Glutamatergic neuron (in vitro differentiated cells): ENCODE measurements at regions not wholly inside any gene's neighbourhood (a gene's known extent, or its start where the extent isn't known, plus 50 kb on each side); places are given as distances from the start of the nearest gene placed in this dataset.

Source experiments
- DNase-seq: peaks from one replicate; pipeline ENCODE4 v3.0.0; 2022
- H3K27ac Mint-ChIP-seq: one replicate; pipeline ENCODE4 v1.8.0; 2020; ENCODE audit warnings: mild to moderate bottlenecking, mixed read lengths, inconsistent platforms; ENCODE audit not compliant: unreplicated experiment
- H3K27me3 Mint-ChIP-seq: one replicate; pipeline ENCODE4 v1.8.0; 2020; ENCODE audit warnings: mild to moderate bottlenecking, moderate library complexity, mixed read lengths, inconsistent platforms; ENCODE audit not compliant: unreplicated experiment
- H3K36me3 Mint-ChIP-seq: one replicate; pipeline ENCODE4 v1.8.0; 2020; ENCODE audit warnings: mild to moderate bottlenecking, mixed read lengths, inconsistent platforms; ENCODE audit not compliant: unreplicated experiment
- H3K4me1 Mint-ChIP-seq: one replicate; pipeline ENCODE4 v1.8.0; 2020; ENCODE audit warnings: mild to moderate bottlenecking, low read depth, mixed read lengths, inconsistent platforms; ENCODE audit not compliant: unreplicated experiment
- H3K4me3 Mint-ChIP-seq: one replicate; pipeline ENCODE4 v1.8.0; 2020; ENCODE audit warnings: mild to moderate bottlenecking, mixed read lengths, inconsistent platforms; ENCODE audit not compliant: unreplicated experiment
- H3K9me3 Mint-ChIP-seq: one replicate; pipeline ENCODE4 v1.8.0; 2020; ENCODE audit warnings: mild to moderate bottlenecking, moderate library complexity, mixed read lengths, inconsistent platforms; ENCODE audit not compliant: unreplicated experiment
- CTCF ChIP-seq: fragments of 200-600 bp; sonication (generic); IDR thresholded peaks from one replicate; pipeline ENCODE4 v1.5.0; 2021; ENCODE audit not compliant: partially characterized antibody, unreplicated experiment

- Mint-ChIP-seq H3K4me3 (no peak overlapping the region), H3K4me1 (peaks cover 6% of the 10 kb centered on the region)
- no peak for TF ChIP-seq CTCF
Measured at GRCh38 chr20:40753472-40753871, 64.4 kb upstream of the MAFB start.

DNA sequence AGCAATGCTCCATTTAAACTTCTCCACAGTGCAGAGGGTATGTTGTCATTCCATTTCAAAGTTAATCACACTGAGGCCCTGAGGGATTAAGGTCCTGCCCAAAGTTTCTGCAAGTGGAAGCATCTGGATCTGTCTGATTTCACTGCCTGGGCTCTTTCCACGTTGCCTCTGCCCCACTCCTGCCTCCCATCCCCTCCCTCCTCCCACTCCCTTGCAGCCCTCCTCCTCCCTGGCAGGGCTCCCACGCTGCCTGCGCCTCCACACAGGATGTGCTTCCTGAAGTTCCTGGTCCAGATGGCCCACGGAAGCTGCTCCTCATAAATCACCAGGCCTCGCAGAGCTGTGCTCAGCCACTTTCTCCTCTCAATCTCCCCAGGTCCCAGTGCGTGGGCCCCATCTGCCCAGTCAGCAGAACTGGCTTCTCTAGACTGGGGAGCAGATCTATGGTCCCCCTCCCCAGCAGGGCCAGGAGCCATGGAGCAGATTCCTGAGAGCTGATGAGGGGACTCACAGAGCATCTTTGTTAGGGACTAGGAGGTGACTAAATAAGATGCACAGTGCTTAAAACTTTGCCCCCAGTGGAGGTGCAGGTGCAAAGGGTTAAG, 65.4 kb upstream of the MAFB start:
- Mint-ChIP-seq H3K4me1 (peaks cover 6% of the 10 kb centered on the region), H3K4me3 (no peak overlapping the region), H3K27ac (no peak overlapping the region), H3K9me3 (no peaks in the 10 kb centered on the region), H3K27me3 (peaks cover 2% of the 10 kb centered on the region), H3K36me3 (peaks cover 4% of the 10 kb centered on the region)
- no peak for TF ChIP-seq CTCF
- no peak for DNase-seq

More at GRCh38 chr20:40753472-40753871, 64.4 kb upstream of the MAFB start:
- no peaks in the 10 kb centered on the region for H3K9me3 Mint-ChIP-seq
- DNase-seq, result no peak
- peaks cover 4% of the 10 kb centered on the region for H3K36me3 Mint-ChIP-seq
- peaks cover 2% of the 10 kb centered on the region for H3K27me3 Mint-ChIP-seq
- H3K27ac Mint-ChIP-seq, result no peak overlapping the region

GRCh38 chr20:40757087-40757486, 68.1 kb upstream of the MAFB start:
- no peak overlapping the region for H3K27ac Mint-ChIP-seq
- peaks cover 4% of the 10 kb centered on the region for H3K36me3 Mint-ChIP-seq
- H3K4me3 Mint-ChIP-seq, result no peak overlapping the region
- H3K4me1 Mint-ChIP-seq, result peaks cover 4% of the 10 kb centered on the region
- H3K9me3 Mint-ChIP-seq, result no peaks in the 10 kb centered on the region
- H3K27me3 Mint-ChIP-seq, result peaks cover 2% of the 10 kb centered on the region
- TF ChIP-seq CTCF, result no peak
- DNase-seq, result no peak

DNA sequence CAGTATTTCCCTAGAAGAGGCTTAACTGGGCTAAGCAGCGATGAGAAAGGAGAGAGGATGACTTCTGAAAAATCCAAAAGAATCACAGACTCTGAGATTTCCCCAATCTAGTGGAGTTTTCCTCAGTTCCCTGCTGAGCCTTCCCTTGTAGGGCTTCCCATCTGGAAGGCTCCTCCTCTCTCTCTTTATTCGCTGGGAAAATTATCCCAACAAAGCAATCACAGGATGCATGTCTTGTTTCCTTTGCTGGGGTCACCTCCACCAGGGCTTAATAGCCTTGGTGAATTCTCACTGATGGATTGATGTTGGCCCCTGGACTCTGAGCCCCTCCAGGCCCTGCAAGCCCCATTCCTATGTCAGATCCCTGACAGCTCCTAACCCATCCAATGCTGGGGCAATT, 69.8 kb upstream of the MAFB start:
- Mint-ChIP-seq H3K27ac (no peak overlapping the region), H3K36me3 (peaks cover 4% of the 10 kb centered on the region), H3K4me3 (no peak overlapping the region), H3K9me3 (no peaks in the 10 kb centered on the region), H3K4me1 (peaks cover 4% of the 10 kb centered on the region), H3K27me3 (peaks cover 2% of the 10 kb centered on the region)
- no peak for TF ChIP-seq CTCF
- DNase-seq, result no peak

GRCh38 chr20:40760399-40760798, 71.4 kb upstream of the MAFB start:
- Mint-ChIP-seq H3K9me3 (no peaks in the 10 kb centered on the region), H3K27ac (no peak overlapping the region), H3K36me3 (peaks cover 4% of the 10 kb centered on the region), H3K4me3 (no peak overlapping the region), H3K4me1 (peaks cover 4% of the 10 kb centered on the region), H3K27me3 (peaks cover 2% of the 10 kb centered on the region)
- TF ChIP-seq CTCF, result no peak
- no peak for DNase-seq
